ENCODE measurements at regions not wholly inside any gene's neighbourhood (a gene's known extent, or its start where the extent isn't known, plus 50 kb on each side); places are given as distances from the start of the nearest gene placed in this dataset.

DNA sequence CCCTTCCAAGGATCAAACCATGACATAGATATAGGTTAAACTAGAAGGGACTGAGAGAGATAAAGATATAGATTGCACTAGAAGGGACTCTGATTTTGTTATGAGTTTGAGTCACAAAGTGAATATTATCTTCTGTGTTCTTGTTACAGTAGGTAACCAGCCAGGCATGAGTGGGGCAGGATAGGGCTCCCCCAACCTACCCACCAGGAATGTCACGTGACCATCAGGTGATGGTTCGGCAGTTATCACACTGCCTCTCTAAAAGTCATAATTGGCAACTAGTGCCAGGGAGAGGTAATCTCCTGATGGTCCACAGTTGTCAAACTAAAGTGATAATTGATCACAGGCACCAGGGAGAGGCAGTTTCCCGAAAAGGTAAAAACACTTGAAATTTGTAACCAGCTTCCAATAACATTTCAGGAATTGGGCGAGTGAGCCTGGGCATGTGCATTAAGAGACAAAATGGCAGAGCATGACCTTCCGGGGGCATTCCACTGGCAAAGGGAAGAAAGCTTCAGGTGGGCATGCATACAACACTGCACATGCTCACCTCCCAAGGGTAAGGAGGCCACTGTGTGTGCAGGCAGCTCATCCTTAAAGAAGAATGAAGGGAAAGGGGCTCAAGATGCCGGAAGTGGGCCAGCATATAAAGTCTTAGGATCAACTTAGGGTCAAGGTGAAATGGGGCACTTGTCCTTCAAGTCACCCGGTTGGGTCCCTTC, 533.6 kb upstream of the HTR2C start:
- no peak overlapping the region for H3K14ac ChIP-seq (ENCODE audit: insufficient read length)
- H3K18ac ChIP-seq (ENCODE audit: extremely low read depth, low read length), result no peak overlapping the region
- no peaks in the 10 kb centered on the region for H3K23me2 ChIP-seq (ENCODE audit: low read depth, low read length)
- 0 out of 4 replicates have a peak overlapping the region, but pooled peaks of 1 of the 2 experiments have one; percentile 18 for H3K4me2 ChIP-seq (ENCODE audit: insufficient read depth in 1 of 2, low read depth in 2 of 2, low read length in 2 of 2)
- 87% methylated on average over 7 of the region's 7 CpGs; no CpG with 5 or more reads in 1 of the 2 experiments for WGBS, 2 experiments (ENCODE audit: extremely low coverage in 1 of 2, insufficient coverage in 1 of 2, insufficient read length in 1 of 2, insufficient replicate concordance in 2 of 2, low coverage in 1 of 2, low lambda C conversion rate in 2 of 2, missing lambda C conversion rate in 1 of 2)
- no peak overlapping the region for H2AK5ac ChIP-seq (ENCODE audit: low read depth, low read length)
- H3K23ac ChIP-seq (ENCODE audit: insufficient read length), result no peak overlapping the region
- H2BK20ac ChIP-seq (ENCODE audit: low read length), result no peak overlapping the region
- H3K79me1 ChIP-seq (ENCODE audit: low read depth, low read length), result no peaks in the 10 kb centered on the region
- H2BK15ac ChIP-seq (ENCODE audit: low read length), result no peak overlapping the region
- no peaks in the 10 kb centered on the region for H3K27me3 ChIP-seq (replicated peaks in 1 of 4; ENCODE audit: control insufficient read depth in 3 of 4, extremely low read depth in 1 of 4, insufficient read depth in 3 of 4, low read length in 3 of 4)
- no peak overlapping the region for H4K8ac ChIP-seq (ENCODE audit: extremely low read depth, insufficient read depth, low read length)
- no peak overlapping the region for H3K4me3 ChIP-seq (ENCODE audit: extremely low read depth in 1 of 4, insufficient read depth in 2 of 4, low read depth in 3 of 4, low read length in 4 of 4)
- no peak overlapping the region for H3K9ac ChIP-seq (replicated peaks in 1 of 4; ENCODE audit: extremely low read depth in 1 of 4, low read depth in 3 of 4, low read length in 3 of 4)
- TF ChIP-seq PHF8 (conservative IDR thresholded peaks at IDR 0.05; ENCODE audit: low read depth, low read length), result no peak
- TF ChIP-seq POLR2A (IDR thresholded peaks at IDR 0.05; ENCODE audit: control extremely low read depth in 1 of 2, low read depth in 2 of 2, low read length in 2 of 2), result peak in 1 of 2 experiments; percentile 60; a peak in 1 of 3 replicates
- peak; percentile 86; the same call in 1 of the 2 replicates for TF ChIP-seq POLR2AphosphoS5 (IDR thresholded peaks at IDR 0.05; ENCODE audit: low read depth, low read length)
- TF ChIP-seq, protein P1, sequence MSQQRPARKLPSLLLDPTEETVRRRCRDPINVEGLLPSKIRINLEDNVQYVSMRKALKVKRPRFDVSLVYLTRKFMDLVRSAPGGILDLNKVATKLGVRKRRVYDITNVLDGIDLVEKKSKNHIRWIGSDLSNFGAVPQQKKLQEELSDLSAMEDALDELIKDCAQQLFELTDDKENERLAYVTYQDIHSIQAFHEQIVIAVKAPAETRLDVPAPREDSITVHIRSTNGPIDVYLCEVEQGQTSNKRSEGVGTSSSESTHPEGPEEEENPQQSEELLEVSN (IDR thresholded peaks at IDR 0.05), result no peak
- H3K4me1 ChIP-seq (replicated peaks in 1 of 4; ENCODE audit: control insufficient read depth in 3 of 4, insufficient read depth in 4 of 4, low read length in 3 of 4), result peaks cover 0 to 9% (median 4%) of the 10 kb centered on the region in 4 experiments; a peak in 4 of 7 replicates
- peaks cover 0 to 2% of the 10 kb centered on the region in 2 experiments for H4K20me1 ChIP-seq (replicated peaks in 1 of 2; ENCODE audit: control insufficient read depth in 1 of 2, insufficient read depth in 2 of 2, low read length in 2 of 2)
- H3K56ac ChIP-seq (replicated peaks; ENCODE audit: insufficient read length, low read depth, low read length), result no peak overlapping the region
- ChIA-PET POLR2A (ENCODE audit: partially characterized antibody) (interaction anchor here (0.9 to 1.5 kb wide), 3 partner anchors 8 to 90 kb away, joined by 3 to 4 read pairs (median 3); no protein-coding TSS in a partner anchor), CTCF (ENCODE audit: partially characterized antibody) (no interaction called here)
- H2AFZ ChIP-seq (ENCODE audit: low read length), result no peak overlapping the region
- H2BK120ac ChIP-seq (replicated peaks; ENCODE audit: low read depth, low read length), result no peak overlapping the region
- FAIRE-seq (no peak), DNase-seq (ENCODE audit: low read depth in 1 of 2, low spot score in 2 of 2) (no peak)
- H3K27ac ChIP-seq (ENCODE audit: low read depth, low read length), result no peak overlapping the region; the same call in 1 of the 2 replicates
- H3K36me3 ChIP-seq (ENCODE audit: control insufficient read depth in 2 of 4, insufficient read depth in 4 of 4, low read length in 3 of 4), result peaks cover 0 to 44% (median 6%) of the 10 kb centered on the region in 4 experiments; a peak in 5 of 8 replicates
- H4K91ac ChIP-seq (replicated peaks; ENCODE audit: insufficient read length, low read length), result no peak overlapping the region
- no peak overlapping the region for H4K5ac ChIP-seq (ENCODE audit: insufficient read length, low read depth, low read length)
- no peak overlapping the region for H2BK5ac ChIP-seq (ENCODE audit: low read depth, low read length)
- H3K79me2 ChIP-seq (ENCODE audit: control insufficient read depth in 1 of 2, insufficient read depth in 2 of 2, low read length in 2 of 2), result peaks cover 0 to 24% of the 10 kb centered on the region in 2 experiments; a peak in 3 of 4 replicates
- H2BK12ac ChIP-seq (ENCODE audit: low read depth, low read length), result no peak overlapping the region
- no peaks in the 10 kb centered on the region for H3K9me3 ChIP-seq (ENCODE audit: insufficient read depth in 2 of 2, low read depth in 1 of 2, low read length in 1 of 2)
- no peak overlapping the region for H3K4ac ChIP-seq (replicated peaks; ENCODE audit: insufficient read length, low read depth, low read length)
